H9 (cell line): ENCODE measurements at regions not wholly inside any gene's neighbourhood (a gene's known extent, or its start where the extent isn't known, plus 50 kb on each side); places are given as distances from the start of the nearest gene placed in this dataset.

Source experiments
- DNase-seq: peaks from one replicate; pipeline ENCODE4 v3.0.0-alpha.2; 2017
- H2AFZ ChIP-seq: one replicate; pipeline ENCODE4 v1.6.1; 2013; ENCODE audit warnings: mild to moderate bottlenecking, low read length, control low read depth, moderate library complexity
- H2AK5ac ChIP-seq: 2 replicates; pipeline ENCODE4 v1.6.1; 2013; ENCODE audit warnings: low read length, control low read depth, mixed read lengths; ENCODE audit not compliant: insufficient read length
- H2BK120ac ChIP-seq: one replicate; pipeline ENCODE4 v1.6.1; 2013; ENCODE audit warnings: low read depth, mild to moderate bottlenecking, low read length, control low read depth, inconsistent platforms; ENCODE audit not compliant: poor library complexity, severe bottlenecking
- H2BK12ac ChIP-seq: 2 replicates; pipeline ENCODE4 v1.6.1; 2013; ENCODE audit warnings: low read length, control low read depth, mixed read lengths, low read depth; ENCODE audit not compliant: insufficient read length
- H2BK15ac ChIP-seq: 2 replicates; pipeline ENCODE4 v1.6.1; 2013; ENCODE audit warnings: low read depth, low read length, control low read depth
- H2BK20ac ChIP-seq: one replicate; pipeline ENCODE4 v1.6.1; 2013; ENCODE audit warnings: low read depth, mild to moderate bottlenecking, low read length, control low read depth, inconsistent platforms; ENCODE audit not compliant: poor library complexity, severe bottlenecking
- H2BK5ac ChIP-seq: 2 replicates; pipeline ENCODE4 v1.6.1; 2013; ENCODE audit warnings: low read length, control low read depth, mixed read lengths; ENCODE audit not compliant: insufficient read length
- H3K14ac ChIP-seq: 2 replicates; pipeline ENCODE4 v1.6.1; 2013; ENCODE audit warnings: low read length, control low read depth; ENCODE audit not compliant: insufficient read depth
- H3K18ac ChIP-seq: 2 replicates; pipeline ENCODE4 v1.6.1; 2013; ENCODE audit warnings: low read depth, mild to moderate bottlenecking, mixed read lengths, low read length, control low read depth; ENCODE audit not compliant: insufficient read length
- H3K23ac ChIP-seq: 2 replicates; pipeline ENCODE4 v1.6.1; 2013; ENCODE audit warnings: low read length, control low read depth, mixed read lengths, low read depth; ENCODE audit not compliant: insufficient read length
- H3K23me2 ChIP-seq: 2 replicates; pipeline ENCODE4 v1.6.1; 2013; ENCODE audit warnings: low read depth, mild to moderate bottlenecking, mixed read lengths, low read length, control low read depth; ENCODE audit not compliant: insufficient read length, poor library complexity, severe bottlenecking
- H3K27ac ChIP-seq: 2 replicates; pipeline ENCODE4 v1.5.1; 2013; ENCODE audit warnings: low read length, control low read depth, mixed read lengths, low read depth; ENCODE audit not compliant: insufficient read length
- H3K27me3 ChIP-seq: 2 replicates; pipeline ENCODE4 v1.6.1; 2013; ENCODE audit warnings: low read length, control low read depth, inconsistent platforms; ENCODE audit not compliant: insufficient read depth
- H3K4ac ChIP-seq: 2 replicates; pipeline ENCODE4 v1.6.1; 2013; ENCODE audit warnings: low read depth, mild to moderate bottlenecking, control low read depth, inconsistent platforms, low read length, moderate library complexity
- H3K4me1 ChIP-seq: 2 replicates; pipeline ENCODE4 v1.6.1; 2013; ENCODE audit warnings: low read length, control low read depth, inconsistent platforms; ENCODE audit not compliant: insufficient read depth
- H3K4me2 ChIP-seq: 2 replicates; pipeline ENCODE4 v1.6.1; 2013; ENCODE audit warnings: low read length, control low read depth, mixed read lengths; ENCODE audit not compliant: insufficient read length, insufficient read depth
- H3K56ac ChIP-seq: 2 replicates; pipeline ENCODE4 v1.6.1; 2013; ENCODE audit warnings: low read depth, mild to moderate bottlenecking, mixed read lengths, low read length, control low read depth; ENCODE audit not compliant: insufficient read length
- H3K79me1 ChIP-seq: 2 replicates; pipeline ENCODE4 v1.6.1; 2013; ENCODE audit warnings: low read depth, mild to moderate bottlenecking, moderate library complexity, low read length, control low read depth, inconsistent platforms; ENCODE audit not compliant: insufficient read depth, poor library complexity, severe bottlenecking
- H3K79me2 ChIP-seq: 2 replicates; pipeline ENCODE4 v1.6.1; 2013; ENCODE audit warnings: low read length, control low read depth, inconsistent platforms; ENCODE audit not compliant: insufficient read depth
- H3K9ac ChIP-seq: 2 replicates; pipeline ENCODE4 v1.6.1; 2013; ENCODE audit warnings: low read length, control low read depth, mixed read lengths; ENCODE audit not compliant: insufficient read length; ENCODE audit errors: extremely low read depth
- H3K9me3 ChIP-seq: one replicate; pipeline ENCODE4 v1.6.1; 2013; ENCODE audit warnings: low read depth, low read length, inconsistent platforms; ENCODE audit not compliant: control insufficient read depth
- H3T11ph ChIP-seq: one replicate; pipeline ENCODE4 v1.6.1; 2013; ENCODE audit warnings: mild to moderate bottlenecking, low read length, control low read depth, inconsistent platforms
- H4K20me1 ChIP-seq: one replicate; pipeline ENCODE4 v1.6.1; 2013; ENCODE audit not compliant: control insufficient read depth, insufficient read length, insufficient read depth
- H4K5ac ChIP-seq: 2 replicates; pipeline ENCODE4 v1.6.1; 2013; ENCODE audit warnings: low read depth, mild to moderate bottlenecking, mixed read lengths, low read length, control low read depth; ENCODE audit not compliant: insufficient read length
- H4K8ac ChIP-seq: replicated peaks from 2 replicates; pipeline ENCODE4 v1.6.1; 2013; ENCODE audit warnings: low read length, control low read depth, mixed read lengths, low read depth; ENCODE audit not compliant: insufficient read length
- H4K91ac ChIP-seq: 2 replicates; pipeline ENCODE4 v1.6.1; 2013; ENCODE audit warnings: low read depth, mild to moderate bottlenecking, moderate library complexity, mixed read lengths, low read length, control low read depth; ENCODE audit not compliant: insufficient read length
- H3K27ac Mint-ChIP-seq, 3 experiments: 2 replicates in 2 of 3; 3 replicates in 1 of 3; pipeline ENCODE4 v1.8.0; 2020 to 2021; ENCODE audit warnings: mixed read lengths in 3 of 3, mild to moderate bottlenecking in 1 of 3, moderate library complexity in 1 of 3
- H3K27me3 Mint-ChIP-seq: 2 replicates; pipeline ENCODE4 v1.8.0; 2021; ENCODE audit warnings: low read depth, mild to moderate bottlenecking, moderate library complexity, mixed read lengths
- H3K36me3 Mint-ChIP-seq, 3 experiments: 2 replicates in 2 of 3; 3 replicates in 1 of 3; pipeline ENCODE4 v1.8.0; 2020 to 2021; ENCODE audit warnings: low read depth in 3 of 3, mixed read lengths in 3 of 3; ENCODE audit not compliant: insufficient read depth in 1 of 3
- H3K4me1 Mint-ChIP-seq, 2 experiments: 2 replicates each; pipeline ENCODE4 v1.8.0; 2020; ENCODE audit warnings: mixed read lengths in 2 of 2
- H3K4me3 Mint-ChIP-seq, 2 experiments: 2 replicates in 1 of 2; 3 replicates in 1 of 2; pipeline ENCODE4 v1.8.0; 2020 to 2021; ENCODE audit warnings: mild to moderate bottlenecking in 2 of 2, mixed read lengths in 2 of 2, moderate library complexity in 1 of 2
- H3K9me3 Mint-ChIP-seq, 2 experiments: 2 replicates in 1 of 2; 3 replicates in 1 of 2; pipeline ENCODE4 v1.8.0; 2020; ENCODE audit warnings: mild to moderate bottlenecking in 2 of 2, mixed read lengths in 2 of 2, moderate library complexity in 1 of 2
- CTCF ChIP-seq: fragments of 200-600 bp; sonication (generic); conservative IDR thresholded peaks from 3 replicates; pipeline ENCODE4 v1.8.0; 2021; ENCODE audit warnings: antibody characterized with exemption, mild to moderate bottlenecking
- WGBS: extraction: QIAGEN DNeasy Blood & Tissue Kit; methylation state at CpG from one replicate; pipeline ENCODE4 v1.1.7; 2013; ENCODE audit warnings: missing lambda C conversion rate, low lambda C conversion rate, mixed read lengths; ENCODE audit not compliant: insufficient read length; ENCODE audit errors: extremely low coverage; 5-methylcytosine and 5-hydroxymethylcytosine counted together

- no peak overlapping the region for H3K23ac ChIP-seq
- Mint-ChIP-seq H3K27ac (peak overlapping the region in 1 of 3 experiments; percentile 34; a peak in 2 of 7 replicates), H3K36me3 (no peaks in the 10 kb centered on the region), H3K9me3 (no peaks in the 10 kb centered on the region), H3K4me3 (no peak overlapping the region), H3K4me1 (no peaks in the 10 kb centered on the region), H3K27me3 (no peaks in the 10 kb centered on the region)
- no peak overlapping the region for H3K27ac ChIP-seq
- H3K14ac ChIP-seq = no peak overlapping the region
- H3K4ac ChIP-seq = no peak overlapping the region
- no peak overlapping the region for H2AFZ ChIP-seq
- H3K9me3 ChIP-seq = no peaks in the 10 kb centered on the region
- H2BK5ac ChIP-seq = no peak overlapping the region
- no peak overlapping the region for H4K5ac ChIP-seq
- no peak overlapping the region for H3K18ac ChIP-seq
- no peaks in the 10 kb centered on the region for H4K20me1 ChIP-seq
- no peak overlapping the region for H2BK15ac ChIP-seq
- no peaks in the 10 kb centered on the region for H3K27me3 ChIP-seq
- no peak for TF ChIP-seq CTCF
- no peak overlapping the region for H3K56ac ChIP-seq
- no peak overlapping the region for H3K4me2 ChIP-seq
- H4K8ac ChIP-seq = no peak overlapping the region
- no peak overlapping the region for H2BK20ac ChIP-seq
- H3K9ac ChIP-seq = no peak overlapping the region
- no CpG with 5 or more reads among the region's 9 CpGs for WGBS
- H4K91ac ChIP-seq = no peak overlapping the region
- no peak overlapping the region for H3T11ph ChIP-seq
- no peaks in the 10 kb centered on the region for H3K23me2 ChIP-seq
- H2BK12ac ChIP-seq = no peak overlapping the region
- no peak overlapping the region for H2BK120ac ChIP-seq
- H3K4me1 ChIP-seq = no peaks in the 10 kb centered on the region
- no peak overlapping the region for H2AK5ac ChIP-seq
- no peak for DNase-seq
- H3K79me1 ChIP-seq = no peaks in the 10 kb centered on the region
- H3K79me2 ChIP-seq = no peaks in the 10 kb centered on the region
These were observed 128.6 kb downstream of the SLC17A6 start for GRCh38 chr11:22466809-22467208.
